Activated CD4-positive, alpha-beta T cell treated with anti-CD3 and anti-CD28 coated beads, Interleukin-10, Interleukin-2, amounts not matched to agents 100 ng/mL and 50 ng/mL, durations not matched to agents 16 hours and 8 hours (primary cell): ENCODE measurements at regions not wholly inside any gene's neighbourhood (a gene's known extent, or its start where the extent isn't known, plus 50 kb on each side); places are given as distances from the start of the nearest gene placed in this dataset.

Experiments used
- DNase-seq: peaks from one replicate; pipeline ENCODE4 v3.0.0-alpha.2; 2020

- DNase-seq: no peak
Observed at GRCh38 chr11:36933481-36933880, 335.4 kb upstream of the RAG2 start.

- DNase-seq: no peak
Observed at GRCh38 chr11:36931139-36931538, 333.1 kb upstream of the RAG2 start.

GRCh38 chr11:36930256-36930655, 332.2 kb upstream of the RAG2 start:
- DNase-seq: no peak

- DNase-seq: no peak
Observed at GRCh38 chr11:36929401-36929800, 331.4 kb upstream of the RAG2 start.

GRCh38 chr11:36928621-36929020, 330.6 kb upstream of the RAG2 start:
- DNase-seq: no peak

GRCh38 chr11:36899800-36900199, 301.8 kb upstream of the RAG2 start:
- DNase-seq: no peak

- DNase-seq: no peak
Observed at GRCh38 chr11:36890841-36891240, 292.8 kb upstream of the RAG2 start.

GRCh38 chr11:36890121-36890679, 292.2 kb upstream of the RAG2 start:
- no peak for DNase-seq

- DNase-seq: no peak
Observed at GRCh38 chr11:36885154-36885553, 287.1 kb upstream of the RAG2 start.

GRCh38 chr11:36878737-36879136, 280.7 kb upstream of the RAG2 start:
- no peak for DNase-seq

- DNase-seq: no peak
Observed at GRCh38 chr11:36877149-36877548, 279.1 kb upstream of the RAG2 start.

GRCh38 chr11:36876266-36876665, 278.2 kb upstream of the RAG2 start:
- no peak for DNase-seq

GRCh38 chr11:36874291-36874690, 276.3 kb upstream of the RAG2 start:
- DNase-seq: no peak

- no peak for DNase-seq
Observed at GRCh38 chr11:36870361-36870760, 272.3 kb upstream of the RAG2 start.

- DNase-seq: no peak
Observed at GRCh38 chr11:36868380-36868779, 270.3 kb upstream of the RAG2 start.

GRCh38 chr11:36865846-36866245, 267.8 kb upstream of the RAG2 start:
- no peak for DNase-seq

- DNase-seq: no peak
Observed at GRCh38 chr11:36854875-36855274, 256.8 kb upstream of the RAG2 start.

GRCh38 chr11:36848660-36849059, 250.6 kb upstream of the RAG2 start:
- no peak for DNase-seq

- no peak for DNase-seq
Observed at GRCh38 chr11:36840378-36840777, 242.3 kb upstream of the RAG2 start.

GRCh38 chr11:36837831-36838437, 239.9 kb upstream of the RAG2 start:
- DNase-seq: no peak

- DNase-seq: no peak
Observed at GRCh38 chr11:36825251-36825650, 227.2 kb upstream of the RAG2 start.

GRCh38 chr11:36824349-36824748, 226.3 kb upstream of the RAG2 start:
- no peak for DNase-seq

GRCh38 chr11:36822829-36823228, 224.8 kb upstream of the RAG2 start:
- DNase-seq: peak; percentile 6

GRCh38 chr11:36818410-36818809, 220.4 kb upstream of the RAG2 start:
- peak; percentile 4 for DNase-seq

GRCh38 chr11:36817336-36817965, 219.4 kb upstream of the RAG2 start:
- peak; percentile 23 for DNase-seq
